Peyer's patch (tissue), 4 donors: ENCODE measurements at regions not wholly inside any gene's neighbourhood (a gene's known extent, or its start where the extent isn't known, plus 50 kb on each side); places are given as distances from the start of the nearest gene placed in this dataset.

Source experiments
- CTCF ChIP-seq, 6 experiments: fragments of 450-650 bp in 4 of 6; fragments of 200-600 bp in 2 of 6; sonication (generic) in 1 of 6; IDR thresholded peaks; one replicate each; pipeline ENCODE4 v1.5.1; 2017 to 2019; ENCODE audit warnings: antibody characterized with exemption in 6 of 6, mild to moderate bottlenecking in 3 of 6, moderate library complexity in 1 of 6
- POLR2A ChIP-seq, 2 donors: fragments of 450-650 bp; IDR thresholded peaks; one replicate each; pipeline ENCODE4 v1.5.1; 2017; ENCODE audit warnings: antibody characterized with exemption in 2 of 2, mild to moderate bottlenecking in 2 of 2, moderate library complexity in 2 of 2

GRCh38 chr2:210839450-210839849 lies 283.1 kb downstream of the CPS1 start:
- TF ChIP-seq POLR2A (IDR thresholded peaks at IDR 0.05) (no peak), CTCF (IDR thresholded peaks at IDR 0.05) (no peak)
